Gastrocnemius medialis (tissue), 4 donors: ENCODE measurements at regions not wholly inside any gene's neighbourhood (a gene's known extent, or its start where the extent isn't known, plus 50 kb on each side); places are given as distances from the start of the nearest gene placed in this dataset.

Experiments used
- ATAC-seq, 2 donors: fragments of 150-250 bp; one replicate each; pipeline ENCODE4 v1.9.1; 2016
- DNase-seq, 2 donors: peaks; one replicate each; pipeline ENCODE4 v3.0.0-alpha.2; 2019
- H3K27ac ChIP-seq, 4 donors: fragments of 200-600 bp; sonication (generic); 1 replicate in 1 of 4; 2 replicates in 3 of 4; pipeline ENCODE4 v1.5.1; 2016 to 2018; ENCODE audit warnings: mild to moderate bottlenecking in 2 of 4, moderate library complexity in 1 of 4
- H3K27me3 ChIP-seq, 3 donors: fragments of 200-600 bp; sonication (generic) in 2 of 3; 1 replicate in 1 of 3; 2 replicates in 2 of 3; pipeline versions ENCODE4 v1.5.1 to v1.6.0; 2016 to 2019; ENCODE audit warnings: mild to moderate bottlenecking in 1 of 3, moderate library complexity in 1 of 3
- H3K36me3 ChIP-seq, 2 donors: fragments of 200-600 bp; sonication (generic) in 1 of 2; one replicate each; pipeline ENCODE4 v1.5.1; 2017 to 2018
- H3K4me1 ChIP-seq, 2 donors: fragments of 200-600 bp; sonication (generic) in 1 of 2; one replicate each; pipeline ENCODE4 v1.5.1; 2016 to 2017; ENCODE audit warnings: mild to moderate bottlenecking in 2 of 2
- H3K4me3 ChIP-seq, 4 donors: fragments of 200-600 bp; sonication (generic) in 3 of 4; 1 replicate in 1 of 4; 2 replicates in 3 of 4; pipeline ENCODE4 v1.5.1; 2016 to 2019; ENCODE audit warnings: mild to moderate bottlenecking in 2 of 4
- H3K9me3 ChIP-seq, 3 donors: fragments of 200-600 bp; sonication (generic) in 2 of 3; 1 replicate in 1 of 3; 2 replicates in 2 of 3; pipeline ENCODE4 v1.5.1; 2016 to 2019
- CTCF ChIP-seq, 5 experiments: fragments of 450-650 bp in 3 of 5; fragments of 200-600 bp in 2 of 5; sonication (generic) in 2 of 5; IDR thresholded peaks in 4 of 5; conservative IDR thresholded peaks in 1 of 5; 1 replicate in 4 of 5; 2 replicates in 1 of 5; pipeline ENCODE4 v1.5.1; 2016 to 2019; ENCODE audit warnings: antibody characterized with exemption in 5 of 5, mild to moderate bottlenecking in 3 of 5, moderate library complexity in 3 of 5
- POLR2A ChIP-seq, 2 donors: fragments of 450-650 bp; IDR thresholded peaks; one replicate each; pipeline ENCODE4 v1.6.1; 2017; ENCODE audit warnings: antibody characterized with exemption in 2 of 2, mild to moderate bottlenecking in 2 of 2, moderate library complexity in 2 of 2
- in situ Hi-C, 4 donors: fragments of 200-750 bp; cut with MboI; loops; one replicate each; pipeline versions ENCODE4 v1.15.0 to v1.8.0; 2017; ENCODE audit warnings: low sequenced_read_pairs in 4 of 4
- intact Hi-C: fragments of 100-400 bp; cut with DNase I; formaldehyde crosslinking; loops from one replicate; pipeline ENCODE4 v1.15.1; 2023; ENCODE audit warnings: low total_unique reads

- intact Hi-C loops = no loop called here
- ATAC-seq (no peak), DNase-seq (no peak)
- H3K36me3 ChIP-seq = no peaks in the 10 kb centered on the region
- H3K9me3 ChIP-seq = no peaks in the 10 kb centered on the region
- TF ChIP-seq CTCF (IDR thresholded peaks at IDR 0.05 in 4 of 5, conservative IDR thresholded peaks at IDR 0.05 in 1 of 5) (no peak), POLR2A (IDR thresholded peaks at IDR 0.05) (no peak)
- H3K27me3 ChIP-seq = no peaks in the 10 kb centered on the region
- H3K4me1 ChIP-seq = no peaks in the 10 kb centered on the region
- no peak overlapping the region for H3K4me3 ChIP-seq
- in situ Hi-C loops = no loop called here
- H3K27ac ChIP-seq = no peak overlapping the region
These were observed 1778.8 kb upstream of the CDH6 start for GRCh38 chr5:29414681-29415080.

GRCh38 chr5:29412979-29413378, 1780.5 kb upstream of the CDH6 start:
- no peaks in the 10 kb centered on the region for H3K9me3 ChIP-seq
- H3K36me3 ChIP-seq = no peaks in the 10 kb centered on the region
- DNase-seq = no peak
- in situ Hi-C loops (no loop called here), intact Hi-C loops (no loop called here)
- no peaks in the 10 kb centered on the region for H3K4me1 ChIP-seq
- H3K27me3 ChIP-seq = no peaks in the 10 kb centered on the region
- no peak for ATAC-seq
- no peak overlapping the region for H3K4me3 ChIP-seq
- H3K27ac ChIP-seq = no peak overlapping the region
- TF ChIP-seq POLR2A (IDR thresholded peaks at IDR 0.05) = no peak
- TF ChIP-seq CTCF (IDR thresholded peaks at IDR 0.05 in 4 of 5, conservative IDR thresholded peaks at IDR 0.05 in 1 of 5) = no peak

- Histone ChIP-seq H3K9me3 (no peaks in the 10 kb centered on the region), H3K36me3 (no peaks in the 10 kb centered on the region), H3K4me1 (no peaks in the 10 kb centered on the region), H3K27me3 (no peaks in the 10 kb centered on the region), H3K27ac (no peak overlapping the region), H3K4me3 (no peak overlapping the region)
- DNase-seq = no peak
- TF ChIP-seq CTCF (IDR thresholded peaks at IDR 0.05 in 4 of 5, conservative IDR thresholded peaks at IDR 0.05 in 1 of 5) (no peak), POLR2A (IDR thresholded peaks at IDR 0.05) (no peak)
- in situ Hi-C loops (no loop called here), intact Hi-C loops (no loop called here)
- no peak for ATAC-seq
These were observed 1791.2 kb upstream of the CDH6 start for GRCh38 chr5:29402270-29402669.

GRCh38 chr5:29389993-29390392, 1803.5 kb upstream of the CDH6 start:
- ATAC-seq (no peak), DNase-seq (no peak)
- intact Hi-C loops (no loop called here), in situ Hi-C loops (no loop called here)
- Histone ChIP-seq H3K9me3 (no peaks in the 10 kb centered on the region), H3K36me3 (no peaks in the 10 kb centered on the region), H3K4me3 (no peak overlapping the region), H3K4me1 (no peaks in the 10 kb centered on the region), H3K27me3 (no peaks in the 10 kb centered on the region), H3K27ac (no peak overlapping the region)
- TF ChIP-seq POLR2A (IDR thresholded peaks at IDR 0.05) (no peak), CTCF (IDR thresholded peaks at IDR 0.05 in 4 of 5, conservative IDR thresholded peaks at IDR 0.05 in 1 of 5) (no peak)

GRCh38 chr5:29387384-29387783, 1806.1 kb upstream of the CDH6 start:
- Histone ChIP-seq H3K4me3 (no peak overlapping the region), H3K9me3 (no peaks in the 10 kb centered on the region), H3K36me3 (no peaks in the 10 kb centered on the region), H3K4me1 (no peaks in the 10 kb centered on the region), H3K27ac (no peak overlapping the region), H3K27me3 (no peaks in the 10 kb centered on the region)
- no peak for ATAC-seq
- in situ Hi-C loops = no loop called here
- DNase-seq = no peak
- TF ChIP-seq CTCF (IDR thresholded peaks at IDR 0.05 in 4 of 5, conservative IDR thresholded peaks at IDR 0.05 in 1 of 5) = no peak
- no peak for TF ChIP-seq POLR2A (IDR thresholded peaks at IDR 0.05)
- intact Hi-C loops = no loop called here
